HG03354 (cell line): ENCODE measurements at regions not wholly inside any gene's neighbourhood (a gene's known extent, or its start where the extent isn't known, plus 50 kb on each side); places are given as distances from the start of the nearest gene placed in this dataset.

Experiments
- ATAC-seq: cut with Tn5 transposase; IDR thresholded peaks from one replicate; pipeline ENCODE4 v1.9.1; 2021; ENCODE audit warnings: mild to moderate bottlenecking; ENCODE audit not compliant: unreplicated experiment, poor library complexity, severe bottlenecking

GRCh38 chr2:8049851-8050571, 631.8 kb upstream of the ID2 start:
- peak; percentile 90 for ATAC-seq

GRCh38 chr2:8053216-8053615, 628.6 kb upstream of the ID2 start:
- no peak for ATAC-seq

GRCh38 chr2:8054070-8054469, 627.8 kb upstream of the ID2 start:
- ATAC-seq = no peak

GRCh38 chr2:8058652-8059051, 623.2 kb upstream of the ID2 start:
- ATAC-seq = no peak

- no peak for ATAC-seq
These were observed 622.6 kb upstream of the ID2 start for GRCh38 chr2:8059255-8059654.

- ATAC-seq = no peak
These were observed 622.1 kb upstream of the ID2 start for GRCh38 chr2:8059794-8060193.

- ATAC-seq = no peak
These were observed 620.6 kb upstream of the ID2 start for GRCh38 chr2:8061219-8061618.

- ATAC-seq = no peak
These were observed 617.3 kb upstream of the ID2 start for GRCh38 chr2:8064603-8065002.

GRCh38 chr2:8065191-8065590, 616.7 kb upstream of the ID2 start:
- no peak for ATAC-seq

GRCh38 chr2:8067784-8068336, 614.0 kb upstream of the ID2 start:
- no peak for ATAC-seq

- no peak for ATAC-seq
These were observed 608.9 kb upstream of the ID2 start for GRCh38 chr2:8072907-8073306.

GRCh38 chr2:8073916-8074315, 607.9 kb upstream of the ID2 start:
- ATAC-seq = no peak

- ATAC-seq = no peak
These were observed 605.2 kb upstream of the ID2 start for GRCh38 chr2:8076448-8077342.

GRCh38 chr2:8078705-8079104, 603.2 kb upstream of the ID2 start:
- ATAC-seq = no peak

- no peak for ATAC-seq
These were observed 601.8 kb upstream of the ID2 start for GRCh38 chr2:8080063-8080462.

- ATAC-seq = no peak
These were observed 600.7 kb upstream of the ID2 start for GRCh38 chr2:8081130-8081529.

GRCh38 chr2:8082840-8083239, 599.0 kb upstream of the ID2 start:
- ATAC-seq = no peak

- no peak for ATAC-seq
These were observed 595.5 kb upstream of the ID2 start for GRCh38 chr2:8086357-8086756.

GRCh38 chr2:8086796-8087479, 594.9 kb upstream of the ID2 start:
- no peak for ATAC-seq

- no peak for ATAC-seq
These were observed 594.4 kb upstream of the ID2 start for GRCh38 chr2:8087480-8087840.
